ENCODE measurements at regions not wholly inside any gene's neighbourhood (a gene's known extent, or its start where the extent isn't known, plus 50 kb on each side); places are given as distances from the start of the nearest gene placed in this dataset.

DNA sequence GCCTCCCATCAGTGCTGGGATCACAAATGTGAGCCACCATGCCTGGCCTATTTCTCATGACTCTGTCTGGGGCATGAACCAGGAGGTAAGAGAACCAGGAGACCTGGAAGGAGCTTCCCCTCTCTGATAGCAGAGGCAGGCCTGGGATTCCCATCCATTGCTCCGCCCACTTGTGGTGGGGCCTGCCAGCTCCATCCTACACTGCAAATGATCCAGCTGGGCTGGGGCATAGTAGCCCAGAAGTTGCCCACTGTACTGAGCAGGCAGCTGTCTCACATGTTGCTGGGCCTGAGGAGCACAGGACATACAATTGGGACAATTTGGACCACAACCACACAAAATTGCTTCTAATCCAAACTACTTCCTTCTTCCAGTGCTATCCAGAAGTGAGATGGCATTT is 91.0 kb downstream of the MARCHF4 start:
- TF ChIP-seq, protein P1, sequence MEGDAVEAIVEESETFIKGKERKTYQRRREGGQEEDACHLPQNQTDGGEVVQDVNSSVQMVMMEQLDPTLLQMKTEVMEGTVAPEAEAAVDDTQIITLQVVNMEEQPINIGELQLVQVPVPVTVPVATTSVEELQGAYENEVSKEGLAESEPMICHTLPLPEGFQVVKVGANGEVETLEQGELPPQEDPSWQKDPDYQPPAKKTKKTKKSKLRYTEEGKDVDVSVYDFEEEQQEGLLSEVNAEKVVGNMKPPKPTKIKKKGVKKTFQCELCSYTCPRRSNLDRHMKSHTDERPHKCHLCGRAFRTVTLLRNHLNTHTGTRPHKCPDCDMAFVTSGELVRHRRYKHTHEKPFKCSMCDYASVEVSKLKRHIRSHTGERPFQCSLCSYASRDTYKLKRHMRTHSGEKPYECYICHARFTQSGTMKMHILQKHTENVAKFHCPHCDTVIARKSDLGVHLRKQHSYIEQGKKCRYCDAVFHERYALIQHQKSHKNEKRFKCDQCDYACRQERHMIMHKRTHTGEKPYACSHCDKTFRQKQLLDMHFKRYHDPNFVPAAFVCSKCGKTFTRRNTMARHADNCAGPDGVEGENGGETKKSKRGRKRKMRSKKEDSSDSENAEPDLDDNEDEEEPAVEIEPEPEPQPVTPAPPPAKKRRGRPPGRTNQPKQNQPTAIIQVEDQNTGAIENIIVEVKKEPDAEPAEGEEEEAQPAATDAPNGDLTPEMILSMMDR (conservative IDR thresholded peaks at IDR 0.05 in 1 of 2, IDR thresholded peaks at IDR 0.05 in 1 of 2; ENCODE audit: extremely low read depth in 1 of 2, insufficient read depth in 1 of 2, low read depth in 1 of 2, low read length in 2 of 2) = no peak
- TF ChIP-seq EZH2 (IDR thresholded peaks at IDR 0.05; ENCODE audit: borderline replicate concordance, low read length) = no peak

Measured in mammary epithelial cell (primary cell).